CD4-positive, alpha-beta T cell treated with Interleukin-6 at 100 ng/mL for 8 hours (primary cell): ENCODE measurements at regions not wholly inside any gene's neighbourhood (a gene's known extent, or its start where the extent isn't known, plus 50 kb on each side); places are given as distances from the start of the nearest gene placed in this dataset.

Experiments
- DNase-seq: peaks from one replicate; pipeline ENCODE4 v3.0.0-alpha.2; 2020; ENCODE audit warnings: mixed read lengths, low spot score

GRCh38 chr17:56737421-56738161 lies 96.1 kb downstream of the C17orf67 start:
- no peak for DNase-seq

- DNase-seq, result no peak
Measured at GRCh38 chr17:56739376-56739775, 94.3 kb downstream of the C17orf67 start.

- DNase-seq, result no peak
Measured at GRCh38 chr17:56739776-56740175, 93.9 kb downstream of the C17orf67 start.

- DNase-seq, result no peak
Measured at GRCh38 chr17:56740481-56740880, 93.2 kb downstream of the C17orf67 start.
